Pons (tissue), 1 donor: ENCODE measurements at regions not wholly inside any gene's neighbourhood (a gene's known extent, or its start where the extent isn't known, plus 50 kb on each side); places are given as distances from the start of the nearest gene placed in this dataset.
"Not testable (repeated sequence)": the region's sequence is repeated elsewhere in the genome, so short reads cannot be mapped to it uniquely, and the experiment has no call there.

Source experiments
- DNase-seq: peaks from one replicate; pipeline ENCODE4 v3.0.0-alpha.2; 2016; ENCODE audit warnings: low spot score

GRCh38 chr16:65833171-65833871, 533.2 kb upstream of the CDH5 start:
- DNase-seq, result no peak

GRCh38 chr16:65832679-65833078, 533.8 kb upstream of the CDH5 start:
- DNase-seq, result no peak

GRCh38 chr16:65831903-65832666, 534.4 kb upstream of the CDH5 start:
- DNase-seq, result no peak

- DNase-seq, result no peak
Measured at GRCh38 chr16:65829076-65829475, 537.4 kb upstream of the CDH5 start.

GRCh38 chr16:65828296-65828695, 538.2 kb upstream of the CDH5 start:
- DNase-seq, result no peak

- DNase-seq, result no peak
Measured at GRCh38 chr16:65827231-65827630, 539.3 kb upstream of the CDH5 start.

GRCh38 chr16:65825191-65825856, 541.2 kb upstream of the CDH5 start:
- no peak for DNase-seq

- no peak for DNase-seq
Measured at GRCh38 chr16:65822148-65822547, 544.3 kb upstream of the CDH5 start.

- no peak for DNase-seq
Measured at GRCh38 chr16:65819136-65819898, 547.2 kb upstream of the CDH5 start.

- no peak for DNase-seq
Measured at GRCh38 chr16:65817799-65818198, 548.7 kb upstream of the CDH5 start.

- DNase-seq, result no peak
Measured at GRCh38 chr16:65817066-65817465, 549.4 kb upstream of the CDH5 start.

- DNase-seq, result no peak
Measured at GRCh38 chr16:65816556-65816955, 549.9 kb upstream of the CDH5 start.

- no peak for DNase-seq
Measured at GRCh38 chr16:65815707-65816106, 550.8 kb upstream of the CDH5 start.

- DNase-seq, result not testable (repeated sequence)
Measured at GRCh38 chr16:65813879-65814278, 552.6 kb upstream of the CDH5 start.

- no peak for DNase-seq
Measured at GRCh38 chr16:65809627-65810026, 556.9 kb upstream of the CDH5 start.

- no peak for DNase-seq
Measured at GRCh38 chr16:65808790-65809189, 557.7 kb upstream of the CDH5 start.

- no peak for DNase-seq
Measured at GRCh38 chr16:65807858-65808257, 558.6 kb upstream of the CDH5 start.

- not testable (repeated sequence) for DNase-seq
Measured at GRCh38 chr16:65805704-65806103, 560.8 kb upstream of the CDH5 start.

- no peak for DNase-seq
Measured at GRCh38 chr16:65796481-65796880, 570.0 kb upstream of the CDH5 start.

GRCh38 chr16:65794973-65795372, 571.5 kb upstream of the CDH5 start:
- DNase-seq, result no peak

- DNase-seq, result no peak
Measured at GRCh38 chr16:65793781-65794180, 572.7 kb upstream of the CDH5 start.

- no peak for DNase-seq
Measured at GRCh38 chr16:65790768-65791167, 575.7 kb upstream of the CDH5 start.
